IPS-20b (cell line): ENCODE measurements at regions not wholly inside any gene's neighbourhood (a gene's known extent, or its start where the extent isn't known, plus 50 kb on each side); places are given as distances from the start of the nearest gene placed in this dataset.

Experiments
- H3K27ac ChIP-seq: one replicate; pipeline ENCODE4 v1.5.1; 2013; ENCODE audit warnings: low read length
- H3K27me3 ChIP-seq: 2 replicates; pipeline ENCODE4 v1.6.1; 2013; ENCODE audit warnings: mild to moderate bottlenecking, low read length, inconsistent platforms; ENCODE audit not compliant: insufficient read depth
- H3K36me3 ChIP-seq: 2 replicates; pipeline ENCODE4 v1.6.1; 2013; ENCODE audit warnings: low read depth, mild to moderate bottlenecking, inconsistent platforms, low read length, moderate library complexity; ENCODE audit not compliant: insufficient read depth
- H3K4me1 ChIP-seq: 2 replicates; pipeline ENCODE4 v1.6.1; 2013; ENCODE audit warnings: mild to moderate bottlenecking, control low read depth, inconsistent platforms, low read length, moderate library complexity; ENCODE audit not compliant: insufficient read depth
- H3K4me3 ChIP-seq: 2 replicates; pipeline ENCODE4 v1.5.1; 2013; ENCODE audit warnings: mild to moderate bottlenecking, low read length, inconsistent platforms
- H3K9ac ChIP-seq: 2 replicates; pipeline ENCODE4 v1.6.1; 2013; ENCODE audit warnings: low read depth, mild to moderate bottlenecking, inconsistent platforms, low read length, moderate library complexity
- H3K9me3 ChIP-seq: 2 replicates; pipeline ENCODE4 v1.6.1; 2013; ENCODE audit warnings: mild to moderate bottlenecking, low read depth, low read length, inconsistent platforms; ENCODE audit not compliant: insufficient read depth

DNA sequence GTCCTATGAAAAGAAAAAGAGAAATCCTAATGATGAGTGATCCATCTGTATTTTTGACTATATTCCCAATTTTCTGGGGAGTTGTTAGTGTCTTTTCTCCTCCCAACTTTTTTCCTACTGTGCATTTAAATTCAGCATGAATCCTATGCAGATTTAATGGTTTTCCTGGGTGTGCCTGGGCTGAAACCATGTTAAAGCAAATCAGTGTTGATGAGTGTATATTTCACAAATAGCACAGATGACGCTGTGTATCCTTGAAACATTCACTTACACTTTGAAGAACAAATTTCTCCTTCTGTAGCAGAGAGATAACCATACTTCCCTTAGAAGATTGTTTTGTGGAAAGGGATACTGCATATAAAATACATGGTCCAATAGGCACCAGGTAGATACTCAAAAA lies 114.3 kb downstream of the TRIB2 start:
- H3K9ac ChIP-seq: no peak overlapping the region
- H3K4me1 ChIP-seq: peaks cover 19% of the 10 kb centered on the region
- no peak overlapping the region for H3K27ac ChIP-seq
- no peaks in the 10 kb centered on the region for H3K9me3 ChIP-seq
- no peaks in the 10 kb centered on the region for H3K36me3 ChIP-seq
- H3K27me3 ChIP-seq: no peaks in the 10 kb centered on the region
- no peak overlapping the region for H3K4me3 ChIP-seq

DNA sequence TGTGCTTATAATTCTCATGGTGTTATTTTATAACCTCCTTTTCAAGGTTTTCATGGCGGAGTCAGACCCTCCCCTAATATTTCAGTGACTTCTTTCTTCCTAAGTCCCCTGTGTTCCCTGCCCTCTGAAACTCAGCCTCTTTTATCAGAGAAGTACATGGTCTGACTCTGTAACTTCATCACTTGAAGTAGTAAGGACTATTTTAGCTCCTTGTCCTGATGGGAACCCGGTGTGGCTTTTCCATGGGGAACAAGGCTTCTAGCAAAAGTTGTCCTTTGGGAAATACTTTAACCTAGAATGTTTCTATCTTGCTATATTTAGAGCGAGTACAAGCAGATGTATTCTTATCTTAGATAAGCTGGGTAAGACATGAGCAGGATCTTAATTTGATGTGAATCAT lies 117.5 kb downstream of the TRIB2 start:
- Histone ChIP-seq H3K4me1 (peaks cover 12% of the 10 kb centered on the region), H3K27ac (no peak overlapping the region), H3K36me3 (no peaks in the 10 kb centered on the region), H3K27me3 (no peaks in the 10 kb centered on the region), H3K4me3 (no peak overlapping the region), H3K9me3 (no peaks in the 10 kb centered on the region), H3K9ac (no peak overlapping the region)

DNA sequence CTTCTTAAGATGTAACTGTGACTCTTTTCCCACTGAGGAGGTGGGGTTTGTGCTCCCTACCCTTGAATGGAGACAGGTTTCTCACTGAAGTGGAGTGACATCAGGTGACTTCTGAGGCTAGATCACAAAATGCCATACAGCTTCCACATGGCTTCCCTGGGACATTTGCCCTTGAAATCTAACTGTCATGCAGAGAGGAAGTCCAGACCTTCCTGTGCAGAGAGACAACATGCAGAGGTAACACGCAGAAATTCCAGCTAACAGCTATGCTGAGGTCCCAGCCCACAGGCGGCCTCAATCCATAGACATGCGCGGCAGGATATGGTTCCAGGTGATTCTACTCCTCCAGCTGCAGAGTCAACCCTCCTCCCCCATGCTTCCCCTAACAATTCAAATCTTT lies 119.0 kb downstream of the TRIB2 start:
- no peak overlapping the region for H3K4me3 ChIP-seq
- H3K27ac ChIP-seq: no peak overlapping the region
- H3K9ac ChIP-seq: no peak overlapping the region
- H3K9me3 ChIP-seq: no peaks in the 10 kb centered on the region
- no peaks in the 10 kb centered on the region for H3K36me3 ChIP-seq
- no peaks in the 10 kb centered on the region for H3K27me3 ChIP-seq
- peaks cover 5% of the 10 kb centered on the region; the same call in 1 of the 2 replicates for H3K4me1 ChIP-seq

DNA sequence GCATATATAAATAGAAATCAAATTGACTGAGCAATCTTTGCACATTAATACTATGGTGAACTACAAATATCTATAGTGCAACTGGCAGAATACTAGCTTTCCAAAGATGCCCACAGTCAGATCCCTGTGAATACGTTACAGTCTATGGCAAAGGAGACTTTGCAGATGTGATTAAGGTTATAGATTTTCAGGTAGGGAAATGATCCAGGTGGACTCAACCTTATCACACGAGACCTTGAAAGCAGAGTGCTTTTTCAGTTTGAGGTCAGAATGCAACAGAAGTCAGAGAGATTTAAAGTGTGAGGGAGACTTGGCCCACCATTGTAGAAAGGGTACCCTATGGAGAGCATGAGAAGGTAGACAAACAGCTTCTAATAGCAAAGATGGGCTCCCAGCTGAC lies 122.6 kb downstream of the TRIB2 start:
- H3K27ac ChIP-seq: no peak overlapping the region
- H3K36me3 ChIP-seq: no peaks in the 10 kb centered on the region
- no peak overlapping the region for H3K4me3 ChIP-seq
- H3K9me3 ChIP-seq: no peaks in the 10 kb centered on the region
- H3K4me1 ChIP-seq: no peaks in the 10 kb centered on the region
- no peak overlapping the region for H3K9ac ChIP-seq
- no peaks in the 10 kb centered on the region for H3K27me3 ChIP-seq

DNA sequence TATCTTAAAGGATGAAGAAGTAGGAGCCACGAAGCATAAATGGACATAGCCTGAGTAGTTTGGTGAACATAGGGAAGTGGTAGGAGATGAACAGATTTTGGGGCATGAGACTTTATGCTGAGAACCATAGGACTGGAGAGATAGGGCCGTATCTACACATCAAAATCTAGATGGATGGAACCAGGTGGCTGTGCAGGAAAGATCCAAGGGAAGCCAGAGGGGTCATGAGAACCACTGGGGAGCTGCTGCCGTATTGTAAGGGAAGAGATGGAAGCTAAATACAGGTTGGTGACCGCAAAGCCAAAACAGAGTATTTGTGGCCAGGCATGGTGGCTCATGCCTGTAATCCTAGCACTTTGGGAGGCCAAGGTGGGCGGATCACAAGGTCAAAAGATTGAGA lies 124.3 kb downstream of the TRIB2 start:
- Histone ChIP-seq H3K9ac (no peak overlapping the region), H3K9me3 (no peaks in the 10 kb centered on the region), H3K4me1 (no peaks in the 10 kb centered on the region), H3K4me3 (no peak overlapping the region), H3K36me3 (no peaks in the 10 kb centered on the region), H3K27ac (no peak overlapping the region), H3K27me3 (no peaks in the 10 kb centered on the region)

DNA sequence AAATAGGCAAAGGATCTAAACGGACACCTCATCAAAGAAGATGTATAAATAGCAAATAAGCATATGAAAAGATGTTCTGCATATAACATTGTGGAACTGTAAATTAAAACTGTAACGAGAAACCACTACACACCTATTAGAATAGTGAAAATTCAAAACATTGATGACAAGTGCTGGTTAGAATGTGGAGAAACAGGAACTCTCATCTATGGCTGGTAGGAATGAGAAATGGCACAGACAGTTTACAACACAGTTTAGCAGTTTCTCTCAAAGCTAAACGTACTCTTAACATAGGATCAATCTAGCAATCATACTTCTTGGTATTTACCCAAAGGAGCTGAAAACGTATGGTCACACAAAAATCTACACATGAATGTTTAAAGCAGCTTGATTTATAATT lies 126.2 kb downstream of the TRIB2 start:
- H3K9ac ChIP-seq: no peak overlapping the region
- no peaks in the 10 kb centered on the region for H3K27me3 ChIP-seq
- H3K36me3 ChIP-seq: no peaks in the 10 kb centered on the region
- no peaks in the 10 kb centered on the region for H3K9me3 ChIP-seq
- no peak overlapping the region for H3K4me3 ChIP-seq
- H3K27ac ChIP-seq: no peak overlapping the region
- no peaks in the 10 kb centered on the region for H3K4me1 ChIP-seq

DNA sequence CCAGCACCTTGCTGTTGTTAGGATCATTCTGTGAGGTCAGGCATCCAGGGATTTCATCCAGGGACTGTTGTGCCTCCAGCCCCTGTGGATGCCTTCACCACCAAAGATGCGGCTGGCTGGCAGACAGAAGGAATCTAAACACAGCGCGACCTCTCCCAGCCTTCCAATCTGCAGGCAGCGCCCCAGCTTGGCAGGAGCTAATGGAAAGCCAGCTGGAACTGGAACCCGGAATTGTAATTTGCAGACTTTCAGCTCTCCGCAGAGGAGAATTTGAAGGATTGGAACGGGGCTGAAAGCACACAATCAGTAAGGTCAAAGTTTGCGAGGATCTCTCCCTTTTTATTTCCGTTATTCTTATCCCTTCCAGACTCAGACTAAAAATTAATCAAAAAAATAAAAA lies 127.8 kb downstream of the TRIB2 start:
- Histone ChIP-seq H3K9ac (no peak overlapping the region), H3K27ac (no peak overlapping the region), H3K36me3 (no peaks in the 10 kb centered on the region), H3K9me3 (no peaks in the 10 kb centered on the region), H3K4me1 (no peaks in the 10 kb centered on the region), H3K4me3 (no peak overlapping the region), H3K27me3 (no peaks in the 10 kb centered on the region)

DNA sequence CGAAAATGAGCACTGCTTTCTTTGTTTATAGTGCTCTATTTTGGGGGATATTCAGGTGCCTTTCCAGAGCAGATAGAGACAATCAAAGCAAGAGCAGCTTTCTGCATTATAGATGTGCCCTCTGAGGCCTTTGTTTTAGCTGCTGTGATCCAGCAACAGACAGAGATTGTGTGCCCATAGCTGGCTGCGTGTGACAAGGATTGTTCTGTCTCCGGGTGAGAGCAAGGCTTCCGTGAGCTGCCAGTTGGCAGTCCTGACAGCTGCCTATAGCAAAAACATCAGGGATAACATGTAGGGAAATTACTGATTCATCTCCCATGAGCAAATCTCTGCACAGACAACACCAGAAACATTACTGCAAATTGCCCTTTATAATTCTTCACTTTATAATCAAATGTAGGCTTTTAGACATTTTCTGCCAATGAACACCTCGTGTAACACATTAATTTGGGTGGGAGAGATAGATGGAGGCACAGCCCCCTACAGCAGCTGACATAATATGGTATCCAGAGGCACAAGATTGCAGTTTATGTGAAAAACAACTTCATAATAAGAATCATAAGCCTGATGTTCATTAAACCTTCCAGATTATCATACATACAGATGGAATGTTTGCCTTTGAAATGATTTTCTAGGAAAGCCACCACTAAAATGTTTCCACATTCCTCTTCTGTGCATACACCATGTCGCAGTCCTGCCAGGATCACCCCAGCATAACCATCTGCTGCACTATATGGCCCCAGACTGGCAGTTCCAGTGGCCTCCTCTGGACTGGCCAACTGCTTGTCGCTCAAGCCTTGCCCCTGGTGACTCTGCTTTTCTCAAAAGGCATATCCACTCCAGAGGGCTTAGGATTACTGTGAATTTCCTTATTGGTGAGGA lies 131.2 kb downstream of the TRIB2 start:
- H3K9me3 ChIP-seq: no peaks in the 10 kb centered on the region
- H3K9ac ChIP-seq: no peak overlapping the region
- no peak overlapping the region for H3K4me3 ChIP-seq
- no peaks in the 10 kb centered on the region for H3K36me3 ChIP-seq
- H3K27me3 ChIP-seq: no peaks in the 10 kb centered on the region
- no peaks in the 10 kb centered on the region for H3K4me1 ChIP-seq
- no peak overlapping the region for H3K27ac ChIP-seq

DNA sequence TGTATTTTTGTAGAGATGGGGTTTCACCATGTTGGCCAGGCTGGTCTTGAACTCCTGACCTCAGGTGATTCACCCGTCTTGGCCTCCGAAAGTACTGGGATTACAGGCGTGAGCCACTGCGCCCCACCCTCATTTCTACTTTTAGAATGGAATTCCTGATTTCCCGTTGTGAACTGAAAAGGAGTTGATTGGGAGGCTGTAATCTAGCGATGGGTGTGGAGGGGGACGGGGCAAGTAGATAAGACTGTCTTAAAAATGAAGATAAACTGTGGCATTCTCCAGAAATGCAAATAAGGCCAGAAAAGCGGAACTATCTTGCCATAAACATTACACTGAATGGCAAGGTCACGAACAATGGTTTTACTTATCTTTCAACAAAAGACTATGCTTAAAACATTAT lies 135.4 kb downstream of the TRIB2 start:
- Histone ChIP-seq H3K27me3 (no peaks in the 10 kb centered on the region), H3K36me3 (no peaks in the 10 kb centered on the region), H3K9me3 (no peaks in the 10 kb centered on the region), H3K9ac (no peak overlapping the region), H3K4me1 (no peaks in the 10 kb centered on the region), H3K27ac (no peak overlapping the region), H3K4me3 (no peak overlapping the region)

DNA sequence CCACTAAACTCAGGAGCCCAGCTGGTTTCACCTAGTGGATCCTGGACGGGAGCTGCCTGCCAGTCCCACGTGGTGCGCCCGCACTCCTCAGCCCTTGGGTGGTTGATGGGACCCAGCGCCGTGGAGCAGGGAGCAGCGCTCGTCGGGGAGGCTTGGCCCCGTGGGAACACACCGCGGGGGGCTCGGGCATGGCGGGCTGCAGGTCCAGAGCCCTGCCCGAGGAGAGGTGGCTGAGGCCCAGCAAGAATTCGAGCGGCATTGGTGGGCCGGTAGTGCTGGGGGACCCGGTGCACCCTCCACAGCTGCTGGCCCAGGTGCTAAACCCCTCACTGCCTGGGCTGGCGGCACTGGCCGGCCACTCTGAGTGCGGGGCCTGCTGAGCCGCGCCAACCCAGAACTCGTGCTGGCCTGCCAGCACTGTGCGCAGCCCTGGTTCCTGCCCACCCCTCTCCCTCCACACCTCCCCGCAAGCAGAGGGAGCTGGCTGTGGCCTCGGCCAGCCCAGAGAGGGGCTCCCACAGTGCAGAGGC lies 137.3 kb downstream of the TRIB2 start:
- Histone ChIP-seq H3K27me3 (no peaks in the 10 kb centered on the region), H3K9me3 (no peaks in the 10 kb centered on the region), H3K9ac (no peak overlapping the region), H3K4me3 (no peak overlapping the region), H3K4me1 (no peaks in the 10 kb centered on the region), H3K36me3 (no peaks in the 10 kb centered on the region), H3K27ac (no peak overlapping the region)

DNA sequence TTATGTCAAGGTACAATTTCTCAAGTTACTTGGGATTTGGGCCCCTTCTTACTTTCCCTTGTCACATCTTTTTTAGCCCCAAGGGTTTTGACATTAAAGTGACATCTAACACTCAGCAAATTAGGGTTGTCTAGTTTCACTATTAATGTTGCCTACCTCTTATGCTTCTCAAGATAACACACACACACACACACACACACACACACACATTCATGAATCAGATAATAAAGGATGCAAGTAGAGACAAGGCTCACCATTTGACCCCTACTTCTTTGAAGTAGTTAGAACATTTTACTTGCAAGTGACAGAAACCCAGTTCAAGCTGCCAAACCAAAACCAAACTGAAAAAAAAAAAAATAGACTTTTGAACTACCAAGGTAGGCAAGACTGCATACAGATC lies 138.8 kb downstream of the TRIB2 start:
- Histone ChIP-seq H3K9me3 (peaks cover 11% of the 10 kb centered on the region; the same call in 1 of the 2 replicates), H3K27me3 (no peaks in the 10 kb centered on the region), H3K4me1 (no peaks in the 10 kb centered on the region), H3K4me3 (no peak overlapping the region), H3K9ac (no peak overlapping the region), H3K36me3 (no peaks in the 10 kb centered on the region), H3K27ac (no peak overlapping the region)

DNA sequence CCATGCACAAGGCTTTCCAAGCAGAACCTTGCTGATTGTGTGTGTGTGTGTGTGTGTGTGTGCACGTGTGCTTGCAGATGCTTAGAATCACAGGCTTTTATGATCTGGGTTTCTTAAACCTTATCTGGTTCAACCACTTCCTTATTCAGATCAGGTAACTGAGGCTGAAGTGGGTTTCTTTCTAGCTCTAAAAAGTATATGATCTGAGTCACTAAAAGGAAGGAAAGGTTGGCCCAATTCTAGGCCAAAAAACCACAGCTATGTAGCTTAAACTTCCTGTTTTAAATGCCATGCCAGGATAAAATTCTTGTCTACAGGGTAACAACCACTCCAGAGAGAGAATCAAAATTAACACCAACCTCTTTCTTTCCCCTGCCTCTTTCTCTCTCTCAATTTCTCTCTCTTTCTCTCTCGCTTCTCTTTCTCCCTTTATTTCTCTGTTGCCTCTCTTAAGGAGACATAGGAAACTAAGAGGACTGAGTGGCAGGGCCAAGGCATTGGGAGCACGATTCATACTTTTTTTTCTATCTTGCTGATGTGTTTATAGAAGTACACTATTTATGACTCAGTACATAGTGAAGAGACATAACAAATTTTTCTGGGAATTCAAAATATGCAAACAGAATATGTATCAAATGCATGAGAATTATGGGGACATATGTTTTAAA lies 140.3 kb downstream of the TRIB2 start:
- H3K4me3 ChIP-seq: no peak overlapping the region
- H3K27me3 ChIP-seq: no peaks in the 10 kb centered on the region
- H3K36me3 ChIP-seq: no peaks in the 10 kb centered on the region
- H3K4me1 ChIP-seq: no peaks in the 10 kb centered on the region
- H3K27ac ChIP-seq: no peak overlapping the region
- H3K9ac ChIP-seq: no peak overlapping the region
- H3K9me3 ChIP-seq: peaks cover 12% of the 10 kb centered on the region; the same call in 1 of the 2 replicates
